Tibial nerve (tissue), 4 donors: ENCODE measurements at regions not wholly inside any gene's neighbourhood (a gene's known extent, or its start where the extent isn't known, plus 50 kb on each side); places are given as distances from the start of the nearest gene placed in this dataset.

ENCODE experiments used
- EP300 ChIP-seq, 2 donors: sonication (generic); formaldehyde crosslinking; IDR thresholded peaks; one replicate each; pipeline ENCODE4 v1.6.1; 2017; ENCODE audit warnings: antibody characterized with exemption in 2 of 2, mild to moderate bottlenecking in 1 of 2
- TF ChIP-seq, protein P1 (sequence below), 5 experiments: fragments of 200-600 bp in 3 of 5; fragments of 450-650 bp in 2 of 5; sonication (generic) in 3 of 5; IDR thresholded peaks; one replicate each; pipeline ENCODE4 v1.5.1; 2016 to 2019; ENCODE audit warnings: antibody characterized with exemption in 5 of 5, mild to moderate bottlenecking in 3 of 5, moderate library complexity in 2 of 5

DNA sequence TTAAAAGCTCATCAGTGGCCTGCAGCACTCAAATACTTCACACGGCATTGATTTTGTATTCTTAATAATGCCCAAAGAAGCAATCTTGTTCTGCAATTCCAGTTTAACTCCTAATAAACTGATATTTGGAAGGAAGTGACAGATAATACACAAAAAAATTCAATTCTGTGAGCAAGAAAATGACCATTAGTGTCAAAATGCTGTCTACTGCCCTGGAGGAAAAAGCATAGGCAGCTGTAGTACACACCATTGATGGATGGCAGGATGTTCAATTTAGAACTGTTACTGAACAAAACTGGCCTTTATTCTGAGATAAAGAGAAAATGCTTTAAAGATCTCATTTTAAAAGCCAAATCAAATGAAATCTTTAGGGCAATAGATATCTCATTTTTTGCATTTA, 251.3 kb upstream of the FMN2 start:
- TF ChIP-seq, protein P1, sequence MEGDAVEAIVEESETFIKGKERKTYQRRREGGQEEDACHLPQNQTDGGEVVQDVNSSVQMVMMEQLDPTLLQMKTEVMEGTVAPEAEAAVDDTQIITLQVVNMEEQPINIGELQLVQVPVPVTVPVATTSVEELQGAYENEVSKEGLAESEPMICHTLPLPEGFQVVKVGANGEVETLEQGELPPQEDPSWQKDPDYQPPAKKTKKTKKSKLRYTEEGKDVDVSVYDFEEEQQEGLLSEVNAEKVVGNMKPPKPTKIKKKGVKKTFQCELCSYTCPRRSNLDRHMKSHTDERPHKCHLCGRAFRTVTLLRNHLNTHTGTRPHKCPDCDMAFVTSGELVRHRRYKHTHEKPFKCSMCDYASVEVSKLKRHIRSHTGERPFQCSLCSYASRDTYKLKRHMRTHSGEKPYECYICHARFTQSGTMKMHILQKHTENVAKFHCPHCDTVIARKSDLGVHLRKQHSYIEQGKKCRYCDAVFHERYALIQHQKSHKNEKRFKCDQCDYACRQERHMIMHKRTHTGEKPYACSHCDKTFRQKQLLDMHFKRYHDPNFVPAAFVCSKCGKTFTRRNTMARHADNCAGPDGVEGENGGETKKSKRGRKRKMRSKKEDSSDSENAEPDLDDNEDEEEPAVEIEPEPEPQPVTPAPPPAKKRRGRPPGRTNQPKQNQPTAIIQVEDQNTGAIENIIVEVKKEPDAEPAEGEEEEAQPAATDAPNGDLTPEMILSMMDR (IDR thresholded peaks at IDR 0.05): no peak
- TF ChIP-seq EP300 (IDR thresholded peaks at IDR 0.05): no peak
